ENCODE measurements at regions not wholly inside any gene's neighbourhood (a gene's known extent, or its start where the extent isn't known, plus 50 kb on each side); places are given as distances from the start of the nearest gene placed in this dataset.
"Not testable (repeated sequence)": the region's sequence is repeated elsewhere in the genome, so short reads cannot be mapped to it uniquely, and the experiment has no call there.

GRCh38 chr7:125926621-125927020 is 997.0 kb upstream of the POT1 start:
- Mint-ChIP-seq H3K4me1 (peaks cover 44% of the 10 kb centered on the region), H3K27me3 (ENCODE audit: insufficient read depth, low read depth) (peaks cover 4% of the 10 kb centered on the region), H3K36me3 (no peaks in the 10 kb centered on the region), H3K4me3 (no peak overlapping the region), H3K27ac (no peak overlapping the region), H3K9me3 (peaks cover 2% of the 10 kb centered on the region)
- Histone ChIP-seq H3K36me3 (no peaks in the 10 kb centered on the region), H2AFZ (replicated peaks) (no peak overlapping the region), H3K27me3 (no peaks in the 10 kb centered on the region), H3K4me3 (no peak overlapping the region), H3K27ac (no peak overlapping the region), H3K79me2 (ENCODE audit: low read depth) (no peaks in the 10 kb centered on the region), H3K4me2 (no peak overlapping the region), H3K4me1 (peaks cover 34% of the 10 kb centered on the region), H3K9me3 (ENCODE audit: low read depth) (no peaks in the 10 kb centered on the region), H3K9ac (no peak overlapping the region), H4K20me1 (ENCODE audit: low read depth) (no peaks in the 10 kb centered on the region), H3F3A (ENCODE audit: low read depth) (no peaks in the 10 kb centered on the region)
- DNase-seq (ENCODE audit: low spot score) = no peak
- no peak for TF ChIP-seq EZH2 (IDR thresholded peaks at IDR 0.05)
- TF ChIP-seq CTCF (IDR thresholded peaks at IDR 0.05) = no peak
- no peak for TF ChIP-seq EZH2phosphoT487 (IDR thresholded peaks at IDR 0.05)

- no peaks in the 10 kb centered on the region for H3K79me2 ChIP-seq (ENCODE audit: low read depth)
- peak overlapping the region; percentile 35 for H3K4me2 ChIP-seq
- no peak overlapping the region for H3K4me3 Mint-ChIP-seq
- H3K9me3 ChIP-seq (ENCODE audit: low read depth) = no peaks in the 10 kb centered on the region
- peaks cover 34% of the 10 kb centered on the region for H3K4me1 ChIP-seq
- no peaks in the 10 kb centered on the region for H3K36me3 ChIP-seq
- no peak for TF ChIP-seq CTCF (IDR thresholded peaks at IDR 0.05)
- TF ChIP-seq EZH2phosphoT487 (IDR thresholded peaks at IDR 0.05) = no peak
- no peak for TF ChIP-seq EZH2 (IDR thresholded peaks at IDR 0.05)
- H3K27me3 Mint-ChIP-seq (ENCODE audit: insufficient read depth, low read depth) = peaks cover 6% of the 10 kb centered on the region
- no peak for DNase-seq (ENCODE audit: low spot score)
- H4K20me1 ChIP-seq (ENCODE audit: low read depth) = no peaks in the 10 kb centered on the region
- no peak overlapping the region for H3K9ac ChIP-seq
- no peak overlapping the region for H3K27ac ChIP-seq
- H3K4me1 Mint-ChIP-seq = peaks cover 42% of the 10 kb centered on the region
- no peak overlapping the region for H3K27ac Mint-ChIP-seq
- H3K4me3 ChIP-seq = no peak overlapping the region
- no peaks in the 10 kb centered on the region for H3F3A ChIP-seq (ENCODE audit: low read depth)
- no peaks in the 10 kb centered on the region for H3K27me3 ChIP-seq
- no peaks in the 10 kb centered on the region for H3K9me3 Mint-ChIP-seq
- H3K36me3 Mint-ChIP-seq = no peaks in the 10 kb centered on the region
- no peak overlapping the region for H2AFZ ChIP-seq (replicated peaks)
Observed at GRCh38 chr7:125924037-125924436, 994.4 kb upstream of the POT1 start.

- not testable (repeated sequence) for H3K27me3 ChIP-seq; H3K4me1 ChIP-seq; H3K36me3 ChIP-seq; H3K79me2 ChIP-seq (ENCODE audit: low read depth); H3F3A ChIP-seq (ENCODE audit: low read depth); H3K27ac ChIP-seq; H4K20me1 ChIP-seq (ENCODE audit: low read depth); H3K9ac ChIP-seq; H2AFZ ChIP-seq (replicated peaks); H3K9me3 ChIP-seq (ENCODE audit: low read depth); H3K4me3 Mint-ChIP-seq; H3K9me3 Mint-ChIP-seq; H3K36me3 Mint-ChIP-seq; DNase-seq (ENCODE audit: low spot score); H3K4me3 ChIP-seq; H3K27me3 Mint-ChIP-seq (ENCODE audit: insufficient read depth, low read depth); H3K27ac Mint-ChIP-seq; H3K4me2 ChIP-seq; H3K4me1 Mint-ChIP-seq
Observed at GRCh38 chr7:125915381-125915948, 985.8 kb upstream of the POT1 start.

- no peaks in the 10 kb centered on the region for H3K4me1 Mint-ChIP-seq
- H3K9me3 Mint-ChIP-seq = peaks cover 3% of the 10 kb centered on the region
- Histone ChIP-seq H3K27me3 (no peaks in the 10 kb centered on the region), H3K4me2 (no peak overlapping the region), H3K27ac (no peak overlapping the region), H3K4me3 (no peak overlapping the region), H2AFZ (replicated peaks) (no peak overlapping the region), H3K9ac (no peak overlapping the region), H3K9me3 (ENCODE audit: low read depth) (no peaks in the 10 kb centered on the region), H4K20me1 (ENCODE audit: low read depth) (no peaks in the 10 kb centered on the region), H3K4me1 (no peaks in the 10 kb centered on the region), H3F3A (ENCODE audit: low read depth) (no peaks in the 10 kb centered on the region), H3K36me3 (no peaks in the 10 kb centered on the region), H3K79me2 (ENCODE audit: low read depth) (no peaks in the 10 kb centered on the region)
- no peak for DNase-seq (ENCODE audit: low spot score)
- TF ChIP-seq EZH2 (IDR thresholded peaks at IDR 0.05) (no peak), CTCF (IDR thresholded peaks at IDR 0.05) (no peak), EZH2phosphoT487 (IDR thresholded peaks at IDR 0.05) (no peak)
- H3K27me3 Mint-ChIP-seq (ENCODE audit: insufficient read depth, low read depth) = peaks cover 4% of the 10 kb centered on the region
- no peaks in the 10 kb centered on the region for H3K36me3 Mint-ChIP-seq
- H3K4me3 Mint-ChIP-seq = no peak overlapping the region
- no peak overlapping the region for H3K27ac Mint-ChIP-seq
Observed at GRCh38 chr7:125908711-125909110, 979.1 kb upstream of the POT1 start.
